ENCODE measurements at regions not wholly inside any gene's neighbourhood (a gene's known extent, or its start where the extent isn't known, plus 50 kb on each side); places are given as distances from the start of the nearest gene placed in this dataset.

DNA sequence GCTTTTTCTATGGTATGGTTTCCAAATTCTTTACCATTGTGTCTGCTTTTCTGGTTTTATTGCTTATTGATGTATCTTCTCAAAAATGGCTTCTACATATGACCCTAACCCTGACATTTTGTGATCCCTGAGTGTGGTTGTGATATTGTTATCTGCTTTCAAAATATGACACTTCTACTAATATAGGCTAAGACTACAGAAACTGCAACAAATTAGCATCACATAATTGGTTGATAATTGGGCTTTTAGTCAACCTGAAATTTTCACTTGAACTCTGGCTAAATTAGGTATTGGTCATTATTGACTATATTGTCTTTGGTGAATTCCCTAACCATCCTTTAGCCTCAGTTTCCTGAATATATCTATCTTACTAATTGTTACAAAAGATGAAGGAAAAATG lies 246.1 kb downstream of the PIK3C3 start:
- Histone ChIP-seq H3K4me3 (ENCODE audit: low read depth, low read length) (no peak overlapping the region), H3K27ac (no peak overlapping the region), H3K4me1 (no peaks in the 10 kb centered on the region), H3K9me3 (ENCODE audit: control insufficient read depth, low read length) (no peaks in the 10 kb centered on the region), H2AFZ (no peak overlapping the region), H3K79me2 (no peaks in the 10 kb centered on the region), H3K36me3 (ENCODE audit: control insufficient read depth, insufficient read depth, low read length) (no peaks in the 10 kb centered on the region), H3K9ac (no peak overlapping the region), H3K4me2 (ENCODE audit: low read length) (no peak overlapping the region), H3K27me3 (ENCODE audit: control insufficient read depth, insufficient read depth, low read length) (no peaks in the 10 kb centered on the region)
- TF ChIP-seq, protein P1, sequence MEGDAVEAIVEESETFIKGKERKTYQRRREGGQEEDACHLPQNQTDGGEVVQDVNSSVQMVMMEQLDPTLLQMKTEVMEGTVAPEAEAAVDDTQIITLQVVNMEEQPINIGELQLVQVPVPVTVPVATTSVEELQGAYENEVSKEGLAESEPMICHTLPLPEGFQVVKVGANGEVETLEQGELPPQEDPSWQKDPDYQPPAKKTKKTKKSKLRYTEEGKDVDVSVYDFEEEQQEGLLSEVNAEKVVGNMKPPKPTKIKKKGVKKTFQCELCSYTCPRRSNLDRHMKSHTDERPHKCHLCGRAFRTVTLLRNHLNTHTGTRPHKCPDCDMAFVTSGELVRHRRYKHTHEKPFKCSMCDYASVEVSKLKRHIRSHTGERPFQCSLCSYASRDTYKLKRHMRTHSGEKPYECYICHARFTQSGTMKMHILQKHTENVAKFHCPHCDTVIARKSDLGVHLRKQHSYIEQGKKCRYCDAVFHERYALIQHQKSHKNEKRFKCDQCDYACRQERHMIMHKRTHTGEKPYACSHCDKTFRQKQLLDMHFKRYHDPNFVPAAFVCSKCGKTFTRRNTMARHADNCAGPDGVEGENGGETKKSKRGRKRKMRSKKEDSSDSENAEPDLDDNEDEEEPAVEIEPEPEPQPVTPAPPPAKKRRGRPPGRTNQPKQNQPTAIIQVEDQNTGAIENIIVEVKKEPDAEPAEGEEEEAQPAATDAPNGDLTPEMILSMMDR (IDR thresholded peaks at IDR 0.05): no peak

DNA sequence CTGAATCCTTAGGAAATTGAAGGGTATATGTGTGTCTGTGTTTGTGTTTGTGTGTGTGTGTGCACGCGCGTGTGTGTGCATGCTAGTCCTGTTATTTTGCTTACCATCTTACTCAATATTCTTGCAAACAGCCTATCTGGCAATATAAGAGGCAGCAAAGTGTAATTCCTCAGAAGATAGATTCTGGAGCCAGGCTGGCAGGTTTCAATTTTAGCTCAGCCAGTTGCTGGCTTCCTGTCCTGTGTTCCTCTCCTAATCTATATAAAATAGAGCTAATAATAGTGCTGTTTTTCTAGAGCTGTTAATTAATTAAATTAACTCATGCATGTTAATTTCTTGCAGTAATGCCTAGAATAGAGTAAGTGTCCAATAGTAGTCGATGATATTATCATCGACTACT lies 256.2 kb downstream of the PIK3C3 start:
- no peaks in the 10 kb centered on the region for H3K9me3 ChIP-seq (ENCODE audit: control insufficient read depth, low read length)
- H3K4me1 ChIP-seq: no peaks in the 10 kb centered on the region
- no peak overlapping the region for H3K4me3 ChIP-seq (ENCODE audit: low read depth, low read length)
- H3K27me3 ChIP-seq (ENCODE audit: control insufficient read depth, insufficient read depth, low read length): no peaks in the 10 kb centered on the region
- H3K4me2 ChIP-seq (ENCODE audit: low read length): no peak overlapping the region
- H3K79me2 ChIP-seq: no peaks in the 10 kb centered on the region
- H3K27ac ChIP-seq: no peak overlapping the region
- TF ChIP-seq, protein P1 (IDR thresholded peaks at IDR 0.05): no peak
- no peak overlapping the region for H3K9ac ChIP-seq
- no peaks in the 10 kb centered on the region for H3K36me3 ChIP-seq (ENCODE audit: control insufficient read depth, insufficient read depth, low read length)
- H2AFZ ChIP-seq: no peak overlapping the region

DNA sequence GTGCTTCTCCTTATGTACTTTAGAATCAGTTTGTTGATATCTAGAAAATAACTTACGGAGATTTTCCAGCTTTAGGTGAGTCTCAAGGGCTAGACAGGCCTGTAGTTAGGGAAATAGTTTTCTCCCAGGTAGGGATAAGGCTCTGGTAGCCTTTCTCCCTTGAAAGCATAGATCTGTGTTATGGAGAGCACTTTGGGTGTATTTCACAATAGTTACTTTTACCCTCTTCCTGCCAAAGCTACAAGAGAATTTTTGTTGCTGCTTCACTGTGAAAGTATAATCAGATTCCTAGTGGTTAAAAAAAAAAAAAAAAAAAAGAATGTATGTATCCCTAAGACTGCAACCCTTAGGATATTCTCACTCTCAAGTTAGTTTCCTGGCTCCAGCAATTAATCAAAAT lies 267.5 kb downstream of the PIK3C3 start:
- Histone ChIP-seq H3K4me1 (no peaks in the 10 kb centered on the region), H3K27me3 (ENCODE audit: control insufficient read depth, insufficient read depth, low read length) (no peaks in the 10 kb centered on the region), H3K4me3 (ENCODE audit: low read depth, low read length) (no peak overlapping the region), H3K36me3 (ENCODE audit: control insufficient read depth, insufficient read depth, low read length) (no peaks in the 10 kb centered on the region), H3K9me3 (ENCODE audit: control insufficient read depth, low read length) (no peaks in the 10 kb centered on the region), H3K27ac (no peak overlapping the region), H2AFZ (no peak overlapping the region), H3K9ac (no peak overlapping the region), H3K79me2 (no peaks in the 10 kb centered on the region), H3K4me2 (ENCODE audit: low read length) (no peak overlapping the region)
- TF ChIP-seq, protein P1 (IDR thresholded peaks at IDR 0.05): no peak

DNA sequence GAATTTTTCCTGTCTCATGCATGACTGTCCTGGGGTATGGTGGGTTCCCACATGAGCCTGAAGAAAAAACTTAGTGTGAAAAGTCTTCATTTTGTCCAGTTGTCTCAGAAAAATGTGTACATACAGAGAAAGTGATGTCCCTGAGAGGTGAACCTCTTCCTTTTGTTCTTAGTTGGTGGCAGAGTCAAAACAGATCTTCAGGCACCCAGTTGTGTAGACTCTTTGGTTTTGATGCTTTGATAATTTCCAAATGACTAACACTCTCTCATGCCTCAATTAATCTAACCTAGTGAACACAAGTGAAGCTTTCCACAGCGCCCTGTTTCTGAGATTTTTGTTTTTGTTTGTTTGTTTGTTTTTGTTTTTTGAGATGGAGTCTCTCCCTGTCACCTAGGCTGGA lies 273.5 kb downstream of the PIK3C3 start:
- Histone ChIP-seq H3K9me3 (ENCODE audit: control insufficient read depth, low read length) (no peaks in the 10 kb centered on the region), H3K79me2 (no peaks in the 10 kb centered on the region), H3K4me2 (ENCODE audit: low read length) (no peak overlapping the region), H2AFZ (no peak overlapping the region), H3K9ac (no peak overlapping the region), H3K36me3 (ENCODE audit: control insufficient read depth, insufficient read depth, low read length) (no peaks in the 10 kb centered on the region), H3K4me3 (ENCODE audit: low read depth, low read length) (no peak overlapping the region), H3K4me1 (no peaks in the 10 kb centered on the region), H3K27ac (no peak overlapping the region), H3K27me3 (ENCODE audit: control insufficient read depth, insufficient read depth, low read length) (no peaks in the 10 kb centered on the region)
- TF ChIP-seq, protein P1 (IDR thresholded peaks at IDR 0.05): no peak

All from parathyroid adenoma (tissue), 2 donors.